Chondrocyte (in vitro differentiated cells): ENCODE measurements at regions not wholly inside any gene's neighbourhood (a gene's known extent, or its start where the extent isn't known, plus 50 kb on each side); places are given as distances from the start of the nearest gene placed in this dataset.

Experiments used
- DNase-seq: peaks from one replicate; pipeline ENCODE4 v3.0.0; 2021; ENCODE audit warnings: mixed read lengths, low spot score
- H3K27ac Mint-ChIP-seq: one replicate; pipeline ENCODE4 v1.8.0; 2021; ENCODE audit warnings: mild to moderate bottlenecking, moderate library complexity, mixed read lengths; ENCODE audit not compliant: unreplicated experiment
- H3K27me3 Mint-ChIP-seq: 2 replicates; pipeline ENCODE4 v1.8.0; 2021; ENCODE audit warnings: low read depth, mixed read lengths
- H3K36me3 Mint-ChIP-seq: 2 replicates; pipeline ENCODE4 v1.8.0; 2021; ENCODE audit warnings: low read depth, mixed read lengths
- H3K4me1 Mint-ChIP-seq: 2 replicates; pipeline ENCODE4 v1.8.0; 2021; ENCODE audit warnings: low read depth, mild to moderate bottlenecking, mixed read lengths
- H3K4me3 Mint-ChIP-seq: one replicate; pipeline ENCODE4 v1.8.0; 2021; ENCODE audit warnings: mild to moderate bottlenecking, moderate library complexity, mixed read lengths; ENCODE audit not compliant: unreplicated experiment
- H3K9me3 Mint-ChIP-seq: 2 replicates; pipeline ENCODE4 v1.8.0; 2021; ENCODE audit warnings: low read depth, mixed read lengths
- CTCF ChIP-seq: fragments of 200-600 bp; sonication (generic); IDR thresholded peaks from 2 replicates; pipeline ENCODE4 v1.5.0; 2021; ENCODE audit warnings: antibody characterized with exemption, mild to moderate bottlenecking, moderate library complexity

GRCh38 chr2:23241121-23241520 is 143.9 kb upstream of the KLHL29 start:
- Mint-ChIP-seq H3K36me3 (no peaks in the 10 kb centered on the region), H3K4me1 (peaks cover 14% of the 10 kb centered on the region), H3K27me3 (peaks cover 3% of the 10 kb centered on the region), H3K9me3 (no peaks in the 10 kb centered on the region), H3K4me3 (no peak overlapping the region), H3K27ac (no peak overlapping the region)
- TF ChIP-seq CTCF = no peak
- DNase-seq = no peak

GRCh38 chr2:23241611-23242245 is 143.3 kb upstream of the KLHL29 start:
- Mint-ChIP-seq H3K27me3 (peaks cover 3% of the 10 kb centered on the region), H3K4me1 (peaks cover 14% of the 10 kb centered on the region), H3K9me3 (no peaks in the 10 kb centered on the region), H3K27ac (no peak overlapping the region), H3K4me3 (no peak overlapping the region), H3K36me3 (no peaks in the 10 kb centered on the region)
- TF ChIP-seq CTCF = no peak
- DNase-seq = no peak

GRCh38 chr2:23243073-23243659 is 141.8 kb upstream of the KLHL29 start:
- H3K27ac Mint-ChIP-seq = no peak overlapping the region
- no peak overlapping the region for H3K4me3 Mint-ChIP-seq
- no peaks in the 10 kb centered on the region for H3K9me3 Mint-ChIP-seq
- H3K27me3 Mint-ChIP-seq = peaks cover 2% of the 10 kb centered on the region
- peaks cover 14% of the 10 kb centered on the region for H3K4me1 Mint-ChIP-seq
- no peak for DNase-seq
- TF ChIP-seq CTCF = no peak
- no peaks in the 10 kb centered on the region for H3K36me3 Mint-ChIP-seq

GRCh38 chr2:23244617-23245016 is 140.4 kb upstream of the KLHL29 start:
- H3K9me3 Mint-ChIP-seq = no peaks in the 10 kb centered on the region

More at GRCh38 chr2:23244617-23245016, 140.4 kb upstream of the KLHL29 start:
- H3K27me3 Mint-ChIP-seq = no peaks in the 10 kb centered on the region
- H3K27ac Mint-ChIP-seq = no peak overlapping the region
- H3K36me3 Mint-ChIP-seq = no peaks in the 10 kb centered on the region
- H3K4me3 Mint-ChIP-seq = no peak overlapping the region
- peaks cover 14% of the 10 kb centered on the region for H3K4me1 Mint-ChIP-seq
- no peak for TF ChIP-seq CTCF
- no peak for DNase-seq
